ENCODE measurements at regions not wholly inside any gene's neighbourhood (a gene's known extent, or its start where the extent isn't known, plus 50 kb on each side); places are given as distances from the start of the nearest gene placed in this dataset.

GRCh38 chr1:4063516-4063915 is 163.4 kb upstream of the C1orf174 start:
- TF ChIP-seq CTCF (IDR thresholded peaks at IDR 0.05; ENCODE audit: extremely low read depth in 1 of 2, insufficient read depth in 1 of 2, low read depth in 1 of 2, low read length in 2 of 2) (no peak), MYC (IDR thresholded peaks at IDR 0.05; ENCODE audit: low read depth, low read length) (no peak), POLR2AphosphoS5 (IDR thresholded peaks at IDR 0.05; ENCODE audit: insufficient read depth, low read depth, low read length) (no peak), POLR2A (IDR thresholded peaks at IDR 0.05; ENCODE audit: low read depth, low read length) (no peak), EZH2 (IDR thresholded peaks at IDR 0.05; ENCODE audit: borderline replicate concordance, low read depth, low read length, severe bottlenecking) (no peak), MAX (IDR thresholded peaks at IDR 0.05; ENCODE audit: insufficient read depth, insufficient read length) (no peak), FOS (IDR thresholded peaks at IDR 0.05; ENCODE audit: borderline replicate concordance, insufficient read depth, low read length) (no peak), JUN (IDR thresholded peaks at IDR 0.05; ENCODE audit: borderline replicate concordance, insufficient read depth, insufficient read length, low read depth) (no peak), GATA2 (IDR thresholded peaks at IDR 0.05; ENCODE audit: insufficient read depth, insufficient read length, low read depth, low read length) (no peak)
